HG02642 (cell line): ENCODE measurements at regions not wholly inside any gene's neighbourhood (a gene's known extent, or its start where the extent isn't known, plus 50 kb on each side); places are given as distances from the start of the nearest gene placed in this dataset.

Experiments
- ATAC-seq: cut with Tn5 transposase; IDR thresholded peaks from one replicate; pipeline ENCODE4 v1.9.1; 2021; ENCODE audit warnings: mild to moderate bottlenecking; ENCODE audit not compliant: unreplicated experiment, poor library complexity

DNA sequence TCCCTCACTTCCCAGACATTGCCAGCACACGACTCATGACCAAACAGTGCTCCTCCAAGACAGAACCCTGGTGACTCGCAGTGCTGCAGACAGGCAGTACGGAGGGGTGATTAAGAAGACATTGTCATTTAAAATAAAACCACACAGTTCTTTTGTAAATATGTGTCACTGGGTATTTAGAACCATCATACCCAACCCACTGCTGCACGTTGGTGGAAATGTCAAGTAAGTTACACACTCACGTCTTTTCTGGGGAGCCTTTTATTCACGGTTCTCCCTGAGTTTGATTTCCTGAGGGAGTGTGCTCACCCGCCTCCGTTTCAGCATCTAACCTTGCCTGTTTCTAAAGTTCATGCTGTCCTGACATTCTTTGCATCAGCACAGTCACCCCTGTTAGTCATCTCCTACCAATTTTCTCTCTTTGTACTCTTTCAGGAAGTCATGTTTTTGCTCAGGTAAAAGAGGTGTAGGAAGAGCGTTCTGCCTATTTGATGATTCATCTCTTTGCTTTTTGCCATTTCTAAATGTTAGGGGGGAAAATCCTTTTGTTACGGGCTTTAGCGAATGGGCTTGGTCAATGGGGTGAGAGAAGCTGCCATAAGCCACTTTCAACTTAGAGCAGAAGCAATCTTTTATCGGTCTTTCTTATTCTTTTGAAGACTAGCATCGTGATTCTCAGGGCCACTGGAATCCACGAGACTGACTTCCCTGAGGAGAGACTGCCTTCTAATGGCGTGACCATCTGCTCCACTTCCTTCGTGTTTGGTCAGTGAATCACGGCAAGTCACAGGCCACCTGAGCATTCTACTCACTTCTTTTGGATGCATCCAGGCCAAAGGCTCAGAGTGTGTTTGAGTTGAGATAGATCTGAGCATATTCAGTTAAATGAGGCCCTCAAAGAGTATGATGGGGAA lies 512.8 kb upstream of the JARID2 start:
- no peak for ATAC-seq

DNA sequence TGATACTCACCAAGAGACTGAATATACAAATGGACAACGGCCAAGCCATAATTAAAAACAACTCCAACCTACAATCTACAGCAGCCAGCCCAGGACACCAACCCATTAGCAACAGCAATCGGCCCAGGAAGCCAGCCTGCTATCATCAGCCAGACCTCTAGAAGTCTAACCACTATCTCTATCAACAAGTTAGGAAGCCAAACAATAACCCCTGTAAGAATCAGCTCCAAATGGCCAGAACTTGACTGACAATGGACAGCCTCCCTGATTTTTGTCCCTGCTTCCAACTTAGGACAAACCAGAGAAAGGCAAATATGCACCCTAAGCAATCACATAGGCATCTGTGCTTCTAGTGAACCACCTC lies 511.8 kb upstream of the JARID2 start:
- ATAC-seq = no peak

DNA sequence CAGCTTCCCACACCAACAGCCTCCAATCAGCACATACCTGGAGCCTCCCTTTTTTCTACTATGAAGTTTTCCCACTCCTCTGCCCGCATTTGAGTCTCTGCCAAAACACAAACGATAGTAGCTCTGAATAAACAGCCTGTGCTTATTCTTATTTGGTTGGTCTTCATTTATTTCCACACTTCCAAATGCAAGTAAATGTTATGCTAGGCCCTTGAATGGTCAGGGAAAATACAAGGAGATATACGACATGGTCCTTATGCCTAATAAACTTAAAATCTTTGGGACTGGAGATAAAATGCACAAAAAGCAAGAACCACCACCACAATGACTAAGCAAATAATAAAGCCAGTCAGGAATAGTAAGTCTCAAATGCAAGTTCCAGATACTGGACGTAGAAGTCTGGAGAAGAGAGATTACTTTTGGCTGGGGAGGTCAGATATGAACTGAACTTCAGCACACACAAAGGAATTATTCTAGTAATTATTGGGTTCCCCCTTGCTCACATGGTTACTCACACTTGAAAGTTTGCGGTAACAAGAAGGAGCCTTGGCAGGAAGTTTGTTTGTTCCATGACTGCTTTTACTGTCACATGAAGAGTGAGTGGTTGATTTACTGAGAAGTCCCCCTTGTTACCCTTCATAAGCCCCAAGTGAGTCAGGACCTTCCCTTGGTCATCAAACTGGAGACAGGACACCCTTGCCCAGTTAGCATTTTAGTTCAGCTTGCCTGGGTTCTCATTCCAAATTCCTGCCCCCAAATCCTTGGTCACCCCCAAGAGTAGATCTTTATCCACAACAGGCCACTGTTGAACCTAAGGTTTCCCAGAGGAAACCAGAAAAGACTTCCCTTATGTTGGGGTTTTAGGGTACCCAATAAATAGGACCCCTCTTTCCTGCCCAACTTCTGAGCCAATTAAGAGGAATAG lies 511.2 kb upstream of the JARID2 start:
- ATAC-seq = peak; percentile 87

DNA sequence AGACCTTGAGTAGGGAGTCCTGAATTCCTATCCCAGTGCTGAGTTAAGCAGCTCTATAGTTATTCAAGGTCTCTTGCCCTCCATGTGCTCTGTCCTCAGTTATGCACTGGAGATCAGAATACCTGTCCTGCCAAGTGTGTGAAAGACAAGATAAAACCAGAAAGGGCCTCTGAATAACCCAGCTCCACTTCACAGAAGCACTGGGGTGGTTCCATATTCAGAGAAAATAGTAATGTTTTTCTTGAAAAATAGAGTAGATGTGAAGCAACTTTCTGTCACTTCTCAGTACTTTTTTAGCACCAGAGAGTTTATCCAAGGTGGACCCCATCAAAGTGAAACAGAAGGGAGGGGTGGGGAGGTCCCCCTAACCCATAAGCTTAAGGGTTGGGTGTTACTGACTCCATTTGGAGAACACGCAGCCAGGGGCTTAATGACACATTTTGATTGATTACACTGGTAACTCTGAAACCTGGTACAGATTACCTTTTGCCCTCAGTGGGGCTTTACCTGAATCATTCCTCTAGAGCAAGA lies 509.8 kb upstream of the JARID2 start:
- ATAC-seq = no peak

DNA sequence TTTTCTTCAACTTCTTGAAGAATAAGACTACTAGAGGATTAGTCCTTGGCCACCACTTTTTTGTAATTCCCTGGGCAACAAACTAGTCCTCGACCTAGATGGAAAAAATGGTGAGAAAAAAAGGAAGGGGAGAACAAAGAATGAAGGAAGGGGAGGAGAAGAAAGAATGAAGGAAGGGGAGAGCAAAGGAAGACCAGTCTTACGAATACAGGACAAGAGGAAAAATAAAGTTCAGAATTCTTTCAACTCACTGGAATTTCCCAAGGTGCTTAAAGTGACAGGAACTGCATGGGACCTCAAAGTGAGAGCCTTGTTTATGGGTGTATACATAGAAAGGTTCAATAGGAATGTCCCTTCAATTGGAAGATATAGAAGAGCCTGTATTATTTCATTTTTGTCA lies 509.3 kb upstream of the JARID2 start:
- no peak for ATAC-seq

DNA sequence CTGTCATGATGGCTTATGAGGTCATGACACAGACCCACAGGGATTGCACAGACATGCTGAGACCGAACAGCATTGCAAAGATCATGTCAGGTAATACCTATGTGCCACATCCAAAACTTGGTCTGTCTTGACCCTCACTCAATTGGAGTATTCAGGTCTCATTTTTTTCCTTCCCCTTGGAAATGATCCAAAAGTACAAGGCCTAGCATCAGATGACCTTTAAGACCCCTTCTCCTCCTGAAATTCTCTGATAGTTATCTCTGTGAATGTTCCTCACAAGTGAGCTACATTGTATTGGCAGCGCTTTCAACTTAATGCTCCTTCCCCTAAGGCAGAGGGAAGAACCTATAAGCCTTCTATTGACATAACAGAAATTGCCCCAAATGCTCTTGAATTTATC lies 507.4 kb upstream of the JARID2 start:
- ATAC-seq = no peak

DNA sequence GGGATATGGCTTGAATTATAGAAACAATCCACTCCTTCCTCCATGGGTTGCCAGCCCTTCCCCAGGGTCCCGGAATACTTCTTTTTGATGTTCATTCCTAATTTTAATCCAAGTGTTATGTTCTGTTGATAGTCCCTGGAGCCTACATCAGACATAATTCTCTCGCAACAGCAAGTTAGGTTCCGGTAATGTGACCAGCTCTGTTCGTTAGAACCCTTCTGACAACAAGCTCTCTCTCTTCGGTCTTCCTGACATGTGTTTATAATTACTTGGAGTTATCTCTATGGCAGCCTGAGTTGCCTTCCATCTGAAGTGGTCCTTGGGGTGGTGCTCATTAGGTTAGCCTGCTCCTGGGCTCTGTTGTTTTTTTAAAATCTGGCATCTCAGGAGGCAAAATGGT lies 506.9 kb upstream of the JARID2 start:
- ATAC-seq = no peak

DNA sequence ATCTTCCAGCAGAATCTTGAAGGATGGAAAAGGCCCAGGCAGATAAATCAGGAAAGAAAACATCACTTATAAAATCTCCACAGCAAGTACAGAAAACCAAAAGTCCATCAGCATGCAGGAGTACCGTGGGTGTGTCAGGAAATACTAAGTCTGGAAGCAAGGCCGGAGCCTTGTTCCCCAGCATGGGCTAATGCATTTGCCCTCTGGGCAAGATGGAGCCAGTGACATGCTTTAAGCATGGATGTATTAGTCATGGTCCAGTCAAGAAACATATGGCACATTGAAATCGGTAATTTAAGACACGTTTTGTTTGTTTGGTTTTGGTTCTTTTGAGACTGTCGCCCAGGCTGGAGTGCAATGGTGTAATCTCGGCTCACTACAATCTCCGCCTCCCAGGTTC lies 506.0 kb upstream of the JARID2 start:
- no peak for ATAC-seq

DNA sequence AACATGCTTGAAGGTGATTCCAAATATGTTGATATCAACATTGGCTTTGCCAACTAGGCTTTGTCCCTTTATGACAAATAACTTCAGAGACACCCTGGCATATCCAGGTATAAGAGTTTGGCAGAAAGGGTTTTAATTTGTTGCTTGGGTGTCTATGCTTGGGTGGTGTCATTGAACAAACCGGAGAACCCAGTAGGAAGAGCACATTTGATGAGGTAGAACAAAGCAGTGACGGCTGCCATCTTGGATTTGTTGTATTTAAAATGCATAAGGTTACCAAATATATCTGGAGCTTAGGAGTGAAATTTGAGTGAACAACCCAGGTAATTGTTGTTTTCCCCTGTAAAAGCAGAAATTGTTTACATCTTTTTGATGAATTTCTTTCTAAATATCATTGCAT lies 503.7 kb upstream of the JARID2 start:
- no peak for ATAC-seq

DNA sequence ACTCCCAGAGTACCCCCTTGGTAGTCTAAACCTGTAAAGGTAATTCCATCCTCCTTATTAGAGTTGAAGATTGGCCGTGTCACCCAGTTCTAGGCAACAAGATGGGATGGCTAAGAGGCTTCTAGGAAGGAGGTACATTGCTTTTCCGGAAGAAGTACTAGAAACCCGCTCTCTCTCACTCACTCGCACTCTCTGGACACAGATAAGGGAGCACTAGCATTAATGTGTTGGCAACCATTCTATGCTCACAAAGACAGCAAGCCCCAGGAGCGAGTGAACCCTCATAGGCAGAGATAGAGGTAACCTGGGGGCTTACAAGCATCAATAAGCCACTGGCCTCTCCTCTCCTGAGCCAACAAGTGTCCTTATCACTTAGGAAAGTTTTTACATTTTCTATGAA lies 503.2 kb upstream of the JARID2 start:
- no peak for ATAC-seq

DNA sequence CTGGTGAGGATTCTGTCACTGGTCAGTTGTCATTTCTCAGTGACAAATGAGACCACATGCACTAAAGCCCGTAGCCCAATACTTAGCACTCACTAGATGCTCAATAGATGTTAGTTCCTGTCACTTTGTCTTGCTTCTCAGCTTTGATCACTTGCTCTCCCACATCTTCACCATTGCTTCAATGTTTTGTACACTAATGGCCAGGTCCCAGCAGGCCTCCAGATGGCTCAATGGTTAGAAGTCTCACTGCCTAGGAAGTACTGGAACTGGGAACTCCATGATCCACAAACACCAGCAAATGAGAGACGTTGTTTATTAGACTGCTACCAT lies 502.8 kb upstream of the JARID2 start:
- ATAC-seq = no peak

DNA sequence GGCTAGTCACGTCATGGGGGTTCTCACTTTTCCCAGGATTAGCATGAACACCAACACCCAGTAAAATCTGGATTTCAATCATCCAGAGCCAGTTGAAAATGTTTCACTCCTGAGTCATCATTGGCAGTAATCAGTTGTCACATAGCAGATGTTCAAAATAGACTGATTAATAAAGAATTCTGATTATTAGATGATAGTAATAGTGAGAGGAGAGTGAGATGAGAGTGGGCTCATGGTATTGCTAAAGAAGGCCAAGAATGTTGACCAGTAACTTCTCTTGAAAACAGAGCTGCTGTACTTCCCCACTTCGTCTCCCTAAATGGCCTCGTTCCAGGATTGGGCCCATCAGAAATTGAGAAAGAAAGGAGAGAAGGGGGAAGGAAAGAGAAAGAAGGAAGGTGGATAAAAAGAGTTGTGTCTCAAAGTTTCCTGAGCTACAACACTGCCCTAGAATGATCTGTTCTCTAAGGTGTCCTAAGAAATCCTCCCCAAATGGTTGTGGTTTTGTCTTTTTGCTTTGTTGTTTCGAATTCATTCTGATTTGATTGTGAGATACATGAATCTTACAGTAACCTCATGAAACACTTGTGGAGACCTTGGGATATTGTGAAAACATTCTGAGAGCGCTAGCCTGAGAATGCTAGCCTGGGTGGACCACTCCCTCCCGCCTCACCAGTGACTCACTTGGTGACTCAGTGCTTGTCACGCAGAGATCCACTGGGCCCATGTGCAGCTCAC lies 502.2 kb upstream of the JARID2 start:
- ATAC-seq = no peak

DNA sequence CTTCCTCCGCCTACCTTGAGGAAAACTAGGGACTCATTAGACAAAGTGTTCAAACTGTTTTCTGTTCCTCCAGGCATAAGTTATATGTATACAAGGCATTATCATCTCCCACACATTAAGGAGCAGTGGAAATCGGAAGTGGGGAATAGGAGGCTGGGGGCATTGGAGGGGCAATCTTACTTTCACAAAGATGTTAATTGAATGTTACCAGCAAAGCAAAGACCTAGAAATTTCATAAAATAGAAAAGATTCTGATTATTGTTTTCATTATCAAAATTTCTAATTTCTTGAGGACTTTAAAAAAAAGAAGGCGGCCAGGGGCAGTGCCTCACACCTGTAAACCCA lies 501.7 kb upstream of the JARID2 start:
- ATAC-seq = no peak

DNA sequence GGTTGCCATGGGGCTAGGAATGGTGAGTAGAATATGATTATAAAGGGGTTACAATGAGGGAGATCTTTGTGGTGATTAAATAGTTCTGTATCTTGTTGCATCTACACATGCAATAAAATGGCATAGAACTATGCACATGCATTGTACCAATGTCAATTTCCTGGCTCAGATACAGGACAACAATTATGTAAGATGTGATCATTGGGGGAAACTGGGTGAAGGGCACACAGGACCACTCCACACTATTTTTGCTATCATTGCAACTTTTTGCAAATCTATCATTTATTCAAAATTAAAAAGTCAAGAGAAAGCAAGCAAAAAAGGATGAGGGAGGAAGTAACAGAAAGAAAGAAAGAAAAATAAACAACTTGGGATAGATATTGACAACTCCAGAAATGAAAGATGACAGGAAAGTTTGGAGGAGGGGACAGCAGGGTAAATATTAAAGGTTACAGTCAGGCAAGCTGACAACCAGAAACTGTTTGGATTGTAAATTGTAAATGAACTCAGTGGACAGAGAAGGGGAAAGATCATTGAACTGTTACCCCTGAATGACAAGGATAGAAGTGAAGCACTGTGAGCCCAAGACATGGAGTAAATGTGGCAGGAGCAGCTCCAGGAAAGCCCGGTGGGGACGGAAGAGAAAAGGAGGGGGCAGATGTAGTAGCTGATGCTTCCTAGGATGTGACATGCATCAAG lies 499.6 kb upstream of the JARID2 start:
- no peak for ATAC-seq

DNA sequence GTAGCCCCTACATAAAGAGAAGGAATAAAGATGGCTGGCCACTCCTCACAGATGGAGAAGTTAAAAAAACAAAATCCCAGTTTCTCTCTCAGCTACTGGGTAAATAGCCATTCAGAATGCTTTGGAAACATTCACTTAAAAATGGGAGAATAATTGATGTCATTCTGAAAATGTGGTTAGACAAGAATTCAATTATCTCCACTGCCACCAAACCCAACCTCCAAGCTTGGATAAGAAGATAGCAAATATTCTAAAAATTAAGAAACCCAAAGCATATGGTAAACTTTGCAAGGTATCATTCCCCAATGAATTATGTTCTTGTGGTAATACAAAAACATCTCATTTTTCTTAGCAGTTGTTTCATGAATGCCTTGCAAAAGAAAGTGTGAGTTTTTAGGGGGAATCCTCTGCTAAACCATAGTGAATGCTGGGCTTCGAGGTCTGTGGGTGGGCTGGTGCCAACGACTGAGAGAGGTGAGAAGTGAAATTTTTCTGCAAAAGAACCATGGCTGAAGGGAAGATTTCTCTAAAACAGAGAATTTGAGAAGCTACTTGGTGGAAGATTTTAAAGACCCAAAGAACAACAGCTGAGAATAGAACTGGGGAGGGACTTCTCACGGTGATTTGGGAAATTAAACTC lies 497.9 kb upstream of the JARID2 start:
- ATAC-seq = no peak

DNA sequence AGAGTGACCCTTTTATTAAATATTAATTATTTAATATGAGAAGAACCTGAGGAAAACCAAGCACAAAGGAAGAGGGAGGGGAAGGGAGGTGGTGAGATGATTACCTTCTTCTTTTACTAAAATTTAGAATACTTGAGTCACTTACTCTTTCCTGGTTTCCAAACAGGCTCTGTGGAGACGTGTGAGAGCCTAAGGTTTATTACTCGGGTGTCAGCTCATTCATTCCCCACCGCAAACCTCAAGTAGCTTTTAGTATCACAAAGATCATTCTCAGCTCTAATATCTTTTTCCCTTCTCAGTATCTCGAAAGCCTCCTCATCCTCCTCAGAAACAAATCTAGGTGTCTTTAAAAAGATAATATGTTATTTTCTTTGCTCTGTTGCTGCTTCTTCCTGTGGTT lies 497.2 kb upstream of the JARID2 start:
- ATAC-seq = no peak

DNA sequence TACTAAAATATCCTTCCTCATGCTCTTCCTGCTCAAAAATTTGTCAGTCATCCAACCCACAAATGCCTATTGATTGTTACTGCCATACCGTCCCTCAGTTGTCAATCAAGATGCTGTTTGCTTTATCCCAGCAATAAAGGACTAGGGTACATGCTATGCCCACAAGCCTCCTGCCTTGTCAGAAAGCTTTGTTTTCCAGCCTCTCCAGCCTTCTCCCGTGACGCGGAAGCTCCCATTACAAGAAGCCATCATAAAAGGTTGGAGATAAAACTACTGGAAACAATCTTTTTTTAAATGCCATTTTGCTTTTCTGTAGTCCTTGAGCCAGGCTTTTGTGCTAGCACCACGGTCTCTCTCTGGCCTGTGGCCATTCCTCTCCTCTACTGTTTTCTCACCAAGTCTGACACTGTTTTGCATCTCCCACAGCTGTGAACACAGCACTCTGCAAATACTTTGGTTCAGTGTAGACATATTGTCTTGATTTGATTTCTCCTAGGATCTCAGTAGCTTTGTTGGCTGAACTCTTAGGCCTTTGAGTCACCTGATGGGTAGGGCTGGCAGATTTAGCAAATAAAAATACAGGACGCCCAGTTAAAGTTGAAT lies 495.7 kb upstream of the JARID2 start:
- ATAC-seq = no peak

DNA sequence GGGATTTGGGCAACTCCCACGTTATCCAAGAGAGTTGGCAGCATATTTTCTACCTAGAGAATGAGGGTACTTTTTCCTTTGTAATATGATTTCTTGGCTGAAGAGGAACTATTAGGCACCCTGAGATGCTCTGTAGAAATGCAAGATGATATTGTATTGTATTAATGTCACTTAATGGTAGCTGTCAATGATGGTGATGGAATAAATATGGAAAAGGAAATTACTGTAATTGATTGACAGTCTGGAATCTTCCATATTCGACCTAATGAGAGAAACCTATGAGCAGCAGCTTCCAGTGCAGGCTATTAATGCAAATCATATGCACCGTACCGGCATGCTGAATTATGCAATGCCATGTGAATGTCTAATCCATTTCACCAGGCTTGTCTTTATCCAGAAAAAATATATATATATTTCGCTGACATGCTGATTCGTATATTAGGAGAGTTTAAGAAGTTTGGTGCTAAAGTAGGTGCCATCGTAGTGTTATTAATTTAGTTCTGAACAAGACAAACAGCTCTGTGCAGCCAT lies 494.2 kb upstream of the JARID2 start:
- no peak for ATAC-seq
